Left cardiac atrium (tissue), 4 donors: ENCODE measurements at regions not wholly inside any gene's neighbourhood (a gene's known extent, or its start where the extent isn't known, plus 50 kb on each side); places are given as distances from the start of the nearest gene placed in this dataset.

Experiments used
- ATAC-seq, 2 donors: fragments of 200-7000 bp; cut with Tn5 transposase; one replicate each; pipeline ENCODE4 v1.9.1; 2020; ENCODE audit warnings: mild to moderate bottlenecking in 2 of 2, moderate library complexity in 2 of 2
- DNase-seq: peaks from one replicate; pipeline ENCODE4 v3.0.0-alpha.2; 2020
- intact Hi-C, 2 donors: fragments of 100-400 bp; cut with DNase I; formaldehyde crosslinking; loops; one replicate each; pipeline versions ENCODE4 v1.14.1 to v1.15.1; 2022 to 2023
- donor health status: DM: no; HTN: yes; CAD: no.
- donor health status: DM: no; HTN: yes; CAD: no; lungs with severe emphysema.
- donor health status: DM: yes; HTN: yes; CAD: no.
- donor health status: Dilated cardiomyopathy.

- no peak for DNase-seq
- intact Hi-C loops = no loop called here
- ATAC-seq = no peak
These were observed 183.1 kb downstream of the FAT4 start for GRCh38 chr4:125497861-125498260.

GRCh38 chr4:125498981-125499380, 184.2 kb downstream of the FAT4 start:
- DNase-seq (no peak), ATAC-seq (no peak)
- intact Hi-C loops = no loop called here

GRCh38 chr4:125501090-125501489, 186.3 kb downstream of the FAT4 start:
- DNase-seq (no peak), ATAC-seq (no peak)
- intact Hi-C loops = no loop called here

GRCh38 chr4:125501568-125501967, 186.8 kb downstream of the FAT4 start:
- ATAC-seq = no peak
- intact Hi-C loops = no loop called here
- DNase-seq = no peak

GRCh38 chr4:125505621-125506020, 190.9 kb downstream of the FAT4 start:
- intact Hi-C loops = no loop called here
- DNase-seq (no peak), ATAC-seq (peak in 1 of 2 donors; percentile 29)

- ATAC-seq = no peak
- DNase-seq = no peak
- intact Hi-C loops = no loop called here
These were observed 192.4 kb downstream of the FAT4 start for GRCh38 chr4:125507141-125507540.

- intact Hi-C loops = no loop called here
- no peak for ATAC-seq
- DNase-seq = no peak
These were observed 197.0 kb downstream of the FAT4 start for GRCh38 chr4:125511715-125512114.

- DNase-seq (no peak), ATAC-seq (no peak)
- intact Hi-C loops = no loop called here
These were observed 200.3 kb downstream of the FAT4 start for GRCh38 chr4:125515016-125515415.

- intact Hi-C loops = no loop called here
- DNase-seq (no peak), ATAC-seq (no peak)
These were observed 203.1 kb downstream of the FAT4 start for GRCh38 chr4:125517831-125518230.

- DNase-seq (no peak), ATAC-seq (no peak)
- intact Hi-C loops = no loop called here
These were observed 203.5 kb downstream of the FAT4 start for GRCh38 chr4:125518281-125518680.

GRCh38 chr4:125519371-125520146, 204.8 kb downstream of the FAT4 start:
- no peak for DNase-seq
- intact Hi-C loops = no loop called here
- ATAC-seq = peak in 1 of 2 donors; percentile 36

GRCh38 chr4:125520258-125520990, 205.7 kb downstream of the FAT4 start:
- DNase-seq = no peak
- intact Hi-C loops = no loop called here
- peak in 1 of 2 donors; percentile 80 for ATAC-seq

- DNase-seq (no peak), ATAC-seq (no peak)
- intact Hi-C loops = no loop called here
These were observed 207.8 kb downstream of the FAT4 start for GRCh38 chr4:125522588-125522987.

GRCh38 chr4:125522992-125523391, 208.2 kb downstream of the FAT4 start:
- intact Hi-C loops = no loop called here
- ATAC-seq (no peak), DNase-seq (no peak)

GRCh38 chr4:125526420-125526819, 211.7 kb downstream of the FAT4 start:
- intact Hi-C loops = no loop called here
- DNase-seq (no peak), ATAC-seq (no peak)

- intact Hi-C loops = no loop called here
- no peak for DNase-seq
- ATAC-seq = no peak
These were observed 212.9 kb downstream of the FAT4 start for GRCh38 chr4:125527681-125528080.

GRCh38 chr4:125529071-125529470, 214.3 kb downstream of the FAT4 start:
- no peak for ATAC-seq
- intact Hi-C loops = no loop called here

GRCh38 chr4:125538670-125539069, 223.9 kb downstream of the FAT4 start:
- intact Hi-C loops = no loop called here
- no peak for ATAC-seq
- DNase-seq = no peak

More at GRCh38 chr4:125529071-125529470, 214.3 kb downstream of the FAT4 start:
- DNase-seq = no peak

- intact Hi-C loops = no loop called here
- ATAC-seq (no peak), DNase-seq (no peak)
These were observed 224.9 kb downstream of the FAT4 start for GRCh38 chr4:125539691-125540090.

- no peak for ATAC-seq
- intact Hi-C loops = no loop called here
- DNase-seq = no peak
These were observed 227.2 kb downstream of the FAT4 start for GRCh38 chr4:125541836-125542385.
